HEK293 (cell line): ENCODE measurements at regions not wholly inside any gene's neighbourhood (a gene's known extent, or its start where the extent isn't known, plus 50 kb on each side); places are given as distances from the start of the nearest gene placed in this dataset.

Experiments
- KLF10 ChIP-seq: fragments of 450-650 bp; IDR thresholded peaks from 2 replicates; pipeline ENCODE4 v1.5.1; 2018; ENCODE audit warnings: missing biosample characterization, mild to moderate bottlenecking, missing genetic modification characterization
- KLF17 ChIP-seq: fragments of 450-650 bp; formaldehyde crosslinking; IDR thresholded peaks from 2 replicates; pipeline ENCODE4 v1.5.1; 2016; ENCODE audit warnings: missing biosample characterization, missing genetic modification characterization
- SCRT1 ChIP-seq: fragments of 450-650 bp; formaldehyde crosslinking; IDR thresholded peaks from 2 replicates; pipeline ENCODE4 v1.5.1; 2016; ENCODE audit warnings: missing biosample characterization, missing genetic modification characterization, borderline replicate concordance
- SP3 ChIP-seq: fragments of 450-650 bp; formaldehyde crosslinking; IDR thresholded peaks from 2 replicates; pipeline ENCODE4 v1.5.1; 2016; ENCODE audit warnings: missing biosample characterization, missing genetic modification characterization
- ZBTB7A ChIP-seq: fragments of 450-650 bp; formaldehyde crosslinking; IDR thresholded peaks from 2 replicates; pipeline ENCODE4 v1.5.1; 2016; ENCODE audit warnings: low read depth, missing biosample characterization, missing genetic modification characterization
- ZIC2 ChIP-seq: fragments of 450-650 bp; formaldehyde crosslinking; IDR thresholded peaks from 2 replicates; pipeline ENCODE4 v1.5.1; 2016; ENCODE audit warnings: missing biosample characterization, missing genetic modification characterization
- ZNF140 ChIP-seq: fragments of 450-650 bp; formaldehyde crosslinking; IDR thresholded peaks from 2 replicates; pipeline ENCODE4 v1.5.1; 2016; ENCODE audit warnings: missing biosample characterization, missing genetic modification characterization
- ZNF184 ChIP-seq: fragments of 450-650 bp; IDR thresholded peaks from 2 replicates; pipeline ENCODE4 v1.5.1; 2018; ENCODE audit warnings: missing biosample characterization, mild to moderate bottlenecking, missing genetic modification characterization
- ZNF221 ChIP-seq: fragments of 450-650 bp; formaldehyde crosslinking; IDR thresholded peaks from 2 replicates; pipeline ENCODE4 v1.5.1; 2017; ENCODE audit warnings: missing biosample characterization, missing genetic modification characterization, borderline replicate concordance
- ZNF23 ChIP-seq: fragments of 450-650 bp; formaldehyde crosslinking; IDR thresholded peaks from 2 replicates; pipeline ENCODE4 v1.5.1; 2016; ENCODE audit warnings: missing biosample characterization, missing genetic modification characterization, borderline replicate concordance
- ZNF266 ChIP-seq: fragments of 450-650 bp; formaldehyde crosslinking; IDR thresholded peaks from 2 replicates; pipeline ENCODE4 v1.5.1; 2016; ENCODE audit warnings: missing biosample characterization, missing genetic modification characterization, low read depth
- ZNF280D ChIP-seq: fragments of 450-650 bp; formaldehyde crosslinking; IDR thresholded peaks from 2 replicates; pipeline ENCODE4 v1.5.1; 2016; ENCODE audit warnings: missing biosample characterization, missing genetic modification characterization
- ZNF311 ChIP-seq: fragments of 450-650 bp; formaldehyde crosslinking; IDR thresholded peaks from 2 replicates; pipeline ENCODE4 v1.5.1; 2017; ENCODE audit warnings: missing biosample characterization, missing genetic modification characterization, borderline replicate concordance
- ZNF354C ChIP-seq: fragments of 450-650 bp; formaldehyde crosslinking; IDR thresholded peaks from 2 replicates; pipeline ENCODE4 v1.5.1; 2016; ENCODE audit warnings: missing biosample characterization, missing genetic modification characterization, low read depth, borderline replicate concordance
- ZNF362 ChIP-seq: fragments of 450-650 bp; formaldehyde crosslinking; IDR thresholded peaks from 2 replicates; pipeline ENCODE4 v1.5.1; 2016; ENCODE audit warnings: missing biosample characterization, missing genetic modification characterization
- ZNF423 ChIP-seq: fragments of 450-650 bp; formaldehyde crosslinking; IDR thresholded peaks from 2 replicates; pipeline ENCODE4 v1.5.1; 2016; ENCODE audit warnings: missing biosample characterization, missing genetic modification characterization
- ZNF521 ChIP-seq: fragments of 450-650 bp; formaldehyde crosslinking; IDR thresholded peaks from 2 replicates; pipeline ENCODE4 v1.5.1; 2017; ENCODE audit warnings: missing biosample characterization, mild to moderate bottlenecking, missing genetic modification characterization
- ZNF530 ChIP-seq: fragments of 450-650 bp; formaldehyde crosslinking; IDR thresholded peaks from 2 replicates; pipeline ENCODE4 v1.5.1; 2016; ENCODE audit warnings: low read depth, missing biosample characterization, missing genetic modification characterization
- ZNF624 ChIP-seq: fragments of 450-650 bp; formaldehyde crosslinking; IDR thresholded peaks from 2 replicates; pipeline ENCODE4 v1.5.1; 2017; ENCODE audit warnings: missing biosample characterization, missing genetic modification characterization
- ZNF658 ChIP-seq: fragments of 450-650 bp; formaldehyde crosslinking; IDR thresholded peaks from 2 replicates; pipeline ENCODE4; 2016; ENCODE audit warnings: missing biosample characterization, missing genetic modification characterization
- ZNF792 ChIP-seq: fragments of 450-650 bp; formaldehyde crosslinking; IDR thresholded peaks from 2 replicates; pipeline ENCODE4 v1.5.1; 2016; ENCODE audit warnings: missing biosample characterization, missing genetic modification characterization
- ZSCAN16 ChIP-seq: fragments of 450-650 bp; formaldehyde crosslinking; IDR thresholded peaks from 2 replicates; pipeline ENCODE4 v1.5.1; 2016; ENCODE audit warnings: missing biosample characterization, missing genetic modification characterization
- TF ChIP-seq, protein P1 (sequence below): fragments of 450-650 bp; formaldehyde crosslinking; IDR thresholded peaks from 2 replicates; pipeline ENCODE4 v1.5.1; 2017; ENCODE audit warnings: missing biosample characterization, missing genetic modification characterization
- TF ChIP-seq, protein P2 (sequence below): fragments of 450-650 bp; formaldehyde crosslinking; IDR thresholded peaks from 2 replicates; pipeline ENCODE4 v1.5.1; 2016; ENCODE audit warnings: missing biosample characterization, missing genetic modification characterization
- TF ChIP-seq, protein P3 (sequence below): sonication (generic); formaldehyde crosslinking; IDR thresholded peaks from 2 replicates; pipeline ENCODE4 v1.8.1; 2022; ENCODE audit warnings: mild to moderate bottlenecking, moderate library complexity, missing genetic modification reagents
- TF ChIP-seq, protein P4 (sequence below): fragments of 450-650 bp; formaldehyde crosslinking; IDR thresholded peaks from 2 replicates; pipeline ENCODE4 v1.5.1; 2016; ENCODE audit warnings: missing biosample characterization, missing genetic modification characterization

- TF ChIP-seq ZNF280D (tag by site-specific recombination), result 0 out of 2 replicates have a peak, but pooled peaks have one; percentile 60
- TF ChIP-seq KLF10 (tag by site-specific recombination), result no peak
- no peak for TF ChIP-seq ZNF23
- TF ChIP-seq ZNF658 (tag by site-specific recombination), result no peak
- TF ChIP-seq ZNF266 (tag by site-specific recombination), result no peak
- TF ChIP-seq, protein P1, sequence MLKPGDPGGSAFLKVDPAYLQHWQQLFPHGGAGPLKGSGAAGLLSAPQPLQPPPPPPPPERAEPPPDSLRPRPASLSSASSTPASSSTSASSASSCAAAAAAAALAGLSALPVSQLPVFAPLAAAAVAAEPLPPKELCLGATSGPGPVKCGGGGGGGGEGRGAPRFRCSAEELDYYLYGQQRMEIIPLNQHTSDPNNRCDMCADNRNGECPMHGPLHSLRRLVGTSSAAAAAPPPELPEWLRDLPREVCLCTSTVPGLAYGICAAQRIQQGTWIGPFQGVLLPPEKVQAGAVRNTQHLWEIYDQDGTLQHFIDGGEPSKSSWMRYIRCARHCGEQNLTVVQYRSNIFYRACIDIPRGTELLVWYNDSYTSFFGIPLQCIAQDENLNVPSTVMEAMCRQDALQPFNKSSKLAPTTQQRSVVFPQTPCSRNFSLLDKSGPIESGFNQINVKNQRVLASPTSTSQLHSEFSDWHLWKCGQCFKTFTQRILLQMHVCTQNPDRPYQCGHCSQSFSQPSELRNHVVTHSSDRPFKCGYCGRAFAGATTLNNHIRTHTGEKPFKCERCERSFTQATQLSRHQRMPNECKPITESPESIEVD (tag by site-specific recombination), result no peak
- TF ChIP-seq, protein P2, sequence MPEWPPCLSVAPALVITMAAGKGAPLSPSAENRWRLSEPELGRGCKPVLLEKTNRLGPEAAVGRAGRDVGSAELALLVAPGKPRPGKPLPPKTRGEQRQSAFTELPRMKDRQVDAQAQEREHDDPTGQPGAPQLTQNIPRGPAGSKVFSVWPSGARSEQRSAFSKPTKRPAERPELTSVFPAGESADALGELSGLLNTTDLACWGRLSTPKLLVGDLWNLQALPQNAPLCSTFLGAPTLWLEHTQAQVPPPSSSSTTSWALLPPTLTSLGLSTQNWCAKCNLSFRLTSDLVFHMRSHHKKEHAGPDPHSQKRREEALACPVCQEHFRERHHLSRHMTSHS, result no peak
- no peak for TF ChIP-seq ZNF311 (tag by site-specific recombination)
- no peak for TF ChIP-seq ZNF624 (tag by site-specific recombination)
- no peak for TF ChIP-seq ZIC2 (tag by site-specific recombination)
- TF ChIP-seq ZBTB7A (tag by site-specific recombination), result no peak
- TF ChIP-seq SP3 (tag by site-specific recombination), result peak; percentile 60
- TF ChIP-seq SCRT1 (tag by site-specific recombination), result no peak
- TF ChIP-seq ZNF521 (tag by site-specific recombination), result no peak
- TF ChIP-seq ZNF140 (tag by site-specific recombination), result peak; percentile 95
- no peak for TF ChIP-seq ZNF530 (tag by site-specific recombination)
- TF ChIP-seq, protein P3, sequence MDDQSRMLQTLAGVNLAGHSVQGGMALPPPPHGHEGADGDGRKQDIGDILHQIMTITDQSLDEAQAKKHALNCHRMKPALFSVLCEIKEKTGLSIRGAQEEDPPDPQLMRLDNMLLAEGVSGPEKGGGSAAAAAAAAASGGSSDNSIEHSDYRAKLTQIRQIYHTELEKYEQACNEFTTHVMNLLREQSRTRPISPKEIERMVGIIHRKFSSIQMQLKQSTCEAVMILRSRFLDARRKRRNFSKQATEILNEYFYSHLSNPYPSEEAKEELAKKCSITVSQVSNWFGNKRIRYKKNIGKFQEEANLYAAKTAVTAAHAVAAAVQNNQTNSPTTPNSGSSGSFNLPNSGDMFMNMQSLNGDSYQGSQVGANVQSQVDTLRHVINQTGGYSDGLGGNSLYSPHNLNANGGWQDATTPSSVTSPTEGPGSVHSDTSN (CRISPR knock-in tag), result no peak
- no peak for TF ChIP-seq ZNF423 (tag by site-specific recombination)
- TF ChIP-seq ZNF792 (tag by site-specific recombination), result no peak
- TF ChIP-seq ZNF221 (tag by site-specific recombination), result no peak
- no peak for TF ChIP-seq ZSCAN16 (tag by site-specific recombination)
- peak; percentile 61; the same call in 1 of the 2 replicates for TF ChIP-seq ZNF184 (tag by site-specific recombination)
- no peak for TF ChIP-seq ZNF362 (tag by site-specific recombination)
- TF ChIP-seq KLF17 (tag by site-specific recombination), result peak; percentile 99
- TF ChIP-seq, protein P4, sequence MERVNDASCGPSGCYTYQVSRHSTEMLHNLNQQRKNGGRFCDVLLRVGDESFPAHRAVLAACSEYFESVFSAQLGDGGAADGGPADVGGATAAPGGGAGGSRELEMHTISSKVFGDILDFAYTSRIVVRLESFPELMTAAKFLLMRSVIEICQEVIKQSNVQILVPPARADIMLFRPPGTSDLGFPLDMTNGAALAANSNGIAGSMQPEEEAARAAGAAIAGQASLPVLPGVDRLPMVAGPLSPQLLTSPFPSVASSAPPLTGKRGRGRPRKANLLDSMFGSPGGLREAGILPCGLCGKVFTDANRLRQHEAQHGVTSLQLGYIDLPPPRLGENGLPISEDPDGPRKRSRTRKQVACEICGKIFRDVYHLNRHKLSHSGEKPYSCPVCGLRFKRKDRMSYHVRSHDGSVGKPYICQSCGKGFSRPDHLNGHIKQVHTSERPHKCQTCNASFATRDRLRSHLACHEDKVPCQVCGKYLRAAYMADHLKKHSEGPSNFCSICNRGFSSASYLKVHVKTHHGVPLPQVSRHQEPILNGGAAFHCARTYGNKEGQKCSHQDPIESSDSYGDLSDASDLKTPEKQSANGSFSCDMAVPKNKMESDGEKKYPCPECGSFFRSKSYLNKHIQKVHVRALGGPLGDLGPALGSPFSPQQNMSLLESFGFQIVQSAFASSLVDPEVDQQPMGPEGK (tag by site-specific recombination), result no peak
- TF ChIP-seq ZNF354C, result no peak
These were observed 249.1 kb downstream of the DPY19L2 start (continued) for GRCh38 chr12:63419154-63419553.
